Activated CD4-positive, alpha-beta T cell treated with anti-CD3 and anti-CD28 coated beads, Interleukin-2, amount 10 ng/mL, durations not matched to agents 24 days and 14 days (primary cell): ENCODE measurements at regions not wholly inside any gene's neighbourhood (a gene's known extent, or its start where the extent isn't known, plus 50 kb on each side); places are given as distances from the start of the nearest gene placed in this dataset.
"Not testable (repeated sequence)": the region's sequence is repeated elsewhere in the genome, so short reads cannot be mapped to it uniquely, and the experiment has no call there.

Source experiments
- DNase-seq: peaks from one replicate; pipeline ENCODE4 v3.0.0; 2022
- H3K27ac Mint-ChIP-seq: one replicate; pipeline ENCODE4 v1.8.0; 2022; ENCODE audit warnings: mild to moderate bottlenecking, mixed read lengths
- H3K27me3 Mint-ChIP-seq: one replicate; pipeline ENCODE4 v1.8.0; 2022; ENCODE audit warnings: mixed read lengths
- H3K36me3 Mint-ChIP-seq: one replicate; pipeline ENCODE4 v1.8.0; 2022; ENCODE audit warnings: low read depth, mild to moderate bottlenecking, mixed read lengths
- H3K4me1 Mint-ChIP-seq: one replicate; pipeline ENCODE4 v1.8.0; 2021; ENCODE audit warnings: mixed read lengths
- H3K4me3 Mint-ChIP-seq: one replicate; pipeline ENCODE4 v1.8.0; 2022; ENCODE audit warnings: mild to moderate bottlenecking, moderate library complexity, mixed read lengths
- H3K9me3 Mint-ChIP-seq: one replicate; pipeline ENCODE4 v1.8.0; 2021; ENCODE audit warnings: mixed read lengths
- intact Hi-C: fragments of 100-400 bp; cut with micrococcal nuclease; formaldehyde crosslinking; loops from one replicate; pipeline ENCODE4 v1.15.1; 2023

- Mint-ChIP-seq H3K27me3 (no peaks in the 10 kb centered on the region), H3K27ac (no peak overlapping the region), H3K9me3 (no peaks in the 10 kb centered on the region), H3K4me3 (no peak overlapping the region), H3K36me3 (no peaks in the 10 kb centered on the region), H3K4me1 (no peaks in the 10 kb centered on the region)
- intact Hi-C loops = no loop called here
- no peak for DNase-seq
Observed at GRCh38 chr1:118437664-118438063, 252.6 kb upstream of the SPAG17 start.

GRCh38 chr1:118429856-118430255 lies 244.8 kb upstream of the SPAG17 start:
- no peaks in the 10 kb centered on the region for H3K27me3 Mint-ChIP-seq
- H3K9me3 Mint-ChIP-seq = peaks cover 5% of the 10 kb centered on the region
- DNase-seq = no peak
- intact Hi-C loops = no loop called here
- no peaks in the 10 kb centered on the region for H3K36me3 Mint-ChIP-seq
- no peak overlapping the region for H3K27ac Mint-ChIP-seq
- no peak overlapping the region for H3K4me3 Mint-ChIP-seq
- no peaks in the 10 kb centered on the region for H3K4me1 Mint-ChIP-seq

- intact Hi-C loops = no loop called here
- Mint-ChIP-seq H3K4me1 (no peaks in the 10 kb centered on the region), H3K9me3 (no peaks in the 10 kb centered on the region), H3K27me3 (no peaks in the 10 kb centered on the region), H3K36me3 (no peaks in the 10 kb centered on the region), H3K4me3 (no peak overlapping the region), H3K27ac (no peak overlapping the region)
- DNase-seq = no peak
Observed at GRCh38 chr1:118421868-118422350, 236.9 kb upstream of the SPAG17 start.

GRCh38 chr1:118404024-118404423 lies 219.0 kb upstream of the SPAG17 start:
- H3K4me3 Mint-ChIP-seq = no peak overlapping the region
- DNase-seq = no peak
- intact Hi-C loops = no loop called here
- no peaks in the 10 kb centered on the region for H3K36me3 Mint-ChIP-seq
- no peaks in the 10 kb centered on the region for H3K27me3 Mint-ChIP-seq
- H3K4me1 Mint-ChIP-seq = no peaks in the 10 kb centered on the region
- no peak overlapping the region for H3K27ac Mint-ChIP-seq
- H3K9me3 Mint-ChIP-seq = peaks cover 8% of the 10 kb centered on the region

GRCh38 chr1:118397496-118397859 lies 212.4 kb upstream of the SPAG17 start:
- intact Hi-C loops = no loop called here
- Mint-ChIP-seq H3K4me3 (no peak overlapping the region), H3K9me3 (peaks cover 7% of the 10 kb centered on the region), H3K36me3 (no peaks in the 10 kb centered on the region), H3K4me1 (no peaks in the 10 kb centered on the region), H3K27me3 (no peaks in the 10 kb centered on the region), H3K27ac (no peak overlapping the region)
- no peak for DNase-seq

DNA sequence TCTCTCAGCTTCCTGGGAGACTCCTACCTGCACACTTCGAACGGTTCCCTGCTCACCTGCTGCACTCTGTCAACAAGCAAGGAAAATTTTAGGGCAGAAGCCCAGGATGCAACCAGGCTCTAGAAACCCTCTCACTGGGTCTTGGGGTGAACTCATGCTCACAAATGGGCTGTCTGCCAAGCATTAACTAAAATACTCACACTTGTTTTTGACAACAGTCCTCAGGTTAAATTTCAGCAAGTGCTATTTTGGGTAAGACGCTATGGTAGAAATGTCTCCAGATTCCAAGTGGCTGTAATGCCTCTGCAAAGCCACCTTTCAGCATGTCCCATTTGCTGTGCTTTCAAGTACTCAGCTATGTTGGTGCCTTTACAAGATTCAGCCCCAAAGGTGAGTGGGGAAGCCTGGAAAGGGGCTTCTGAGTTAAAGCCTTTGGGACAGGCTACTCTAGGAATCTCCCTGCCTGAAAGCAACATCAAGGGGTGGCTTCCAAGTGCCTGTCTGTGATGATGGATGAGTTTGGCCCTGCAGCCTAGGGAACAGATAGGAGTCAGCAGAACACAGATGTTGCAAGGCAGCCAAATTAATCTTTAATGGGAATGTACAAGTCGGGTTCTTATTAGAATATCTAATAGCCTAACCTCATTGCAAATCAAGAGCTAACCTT lies 211.9 kb upstream of the SPAG17 start:
- Mint-ChIP-seq H3K27me3 (no peaks in the 10 kb centered on the region), H3K9me3 (peaks cover 7% of the 10 kb centered on the region), H3K36me3 (no peaks in the 10 kb centered on the region), H3K27ac (no peak overlapping the region), H3K4me3 (no peak overlapping the region), H3K4me1 (no peaks in the 10 kb centered on the region)
- intact Hi-C loops = no loop called here
- DNase-seq = no peak

- no peaks in the 10 kb centered on the region for H3K27me3 Mint-ChIP-seq
- no peak for DNase-seq
- intact Hi-C loops = no loop called here
- H3K9me3 Mint-ChIP-seq = peaks cover 7% of the 10 kb centered on the region
- no peak overlapping the region for H3K27ac Mint-ChIP-seq
- no peaks in the 10 kb centered on the region for H3K4me1 Mint-ChIP-seq
- H3K4me3 Mint-ChIP-seq = no peak overlapping the region
- H3K36me3 Mint-ChIP-seq = no peaks in the 10 kb centered on the region
Observed at GRCh38 chr1:118396279-118396678, 211.3 kb upstream of the SPAG17 start.

DNA sequence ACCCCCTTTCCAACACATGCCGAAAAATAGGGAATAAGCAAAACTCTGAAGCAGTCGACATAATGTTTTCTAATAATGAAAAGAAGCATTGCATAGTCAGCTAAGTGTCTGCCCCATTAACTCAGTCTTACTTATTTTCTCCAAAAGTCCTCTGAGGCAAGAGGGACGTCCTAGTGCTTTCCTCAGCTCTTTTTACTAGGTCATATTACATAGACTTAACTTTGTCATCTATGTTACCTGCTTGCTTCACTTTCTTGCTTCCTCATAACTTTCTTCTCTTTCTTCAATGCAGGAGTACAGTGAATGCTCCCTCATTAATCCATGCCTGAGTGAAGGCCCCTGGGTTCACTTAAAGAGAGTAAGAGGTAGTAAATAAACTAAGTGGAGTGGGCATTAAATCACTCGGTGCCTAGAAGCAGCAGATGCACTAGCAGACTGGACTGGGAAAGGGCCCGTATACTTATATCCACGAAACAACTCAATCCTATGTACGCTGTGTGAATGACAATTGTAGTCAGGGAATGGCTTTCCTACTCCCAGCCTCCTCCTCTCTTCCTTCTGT lies 210.5 kb upstream of the SPAG17 start:
- Mint-ChIP-seq H3K4me1 (no peaks in the 10 kb centered on the region), H3K4me3 (no peak overlapping the region), H3K36me3 (no peaks in the 10 kb centered on the region), H3K9me3 (peaks cover 7% of the 10 kb centered on the region), H3K27ac (no peak overlapping the region), H3K27me3 (no peaks in the 10 kb centered on the region)
- DNase-seq = no peak
- intact Hi-C loops = no loop called here

- Mint-ChIP-seq H3K4me3 (no peak overlapping the region), H3K27me3 (no peaks in the 10 kb centered on the region), H3K9me3 (no peaks in the 10 kb centered on the region), H3K27ac (no peak overlapping the region), H3K36me3 (no peaks in the 10 kb centered on the region), H3K4me1 (no peaks in the 10 kb centered on the region)
- intact Hi-C loops = no loop called here
- DNase-seq = no peak
Observed at GRCh38 chr1:118390955-118391354, 205.9 kb upstream of the SPAG17 start.

GRCh38 chr1:118388301-118388959 lies 203.4 kb upstream of the SPAG17 start:
- Mint-ChIP-seq H3K27me3 (no peaks in the 10 kb centered on the region), H3K27ac (no peak overlapping the region), H3K36me3 (no peaks in the 10 kb centered on the region), H3K9me3 (no peaks in the 10 kb centered on the region), H3K4me1 (no peaks in the 10 kb centered on the region), H3K4me3 (no peak overlapping the region)
- intact Hi-C loops = no loop called here
- no peak for DNase-seq

GRCh38 chr1:118381197-118381869 lies 196.3 kb upstream of the SPAG17 start:
- no peak overlapping the region for H3K4me3 Mint-ChIP-seq
- intact Hi-C loops = no loop called here

DNA sequence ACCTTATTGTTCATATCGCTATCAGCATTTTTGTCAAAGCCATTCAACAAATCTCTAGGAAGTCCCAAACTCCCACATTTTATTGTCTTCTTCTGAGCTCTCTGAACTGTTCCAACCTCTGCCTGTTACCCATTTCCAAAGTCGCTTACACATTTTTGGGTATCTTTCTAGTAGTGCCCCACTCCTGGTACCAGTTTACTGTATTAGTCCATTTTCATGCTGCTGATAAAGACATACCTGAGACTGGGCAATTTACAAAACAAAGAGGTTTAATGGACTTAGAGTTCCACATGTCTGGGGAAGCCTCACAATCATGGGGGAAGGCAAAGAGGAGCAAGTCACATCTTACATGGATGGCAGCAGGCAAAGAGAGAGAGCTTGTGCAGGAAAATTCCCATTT lies 192.2 kb upstream of the SPAG17 start:
- H3K4me3 Mint-ChIP-seq, intact Hi-C loops, H3K27ac Mint-ChIP-seq, DNase-seq, H3K36me3 Mint-ChIP-seq, H3K4me1 Mint-ChIP-seq, H3K27me3 Mint-ChIP-seq, H3K9me3 Mint-ChIP-seq: not testable (repeated sequence)

More at GRCh38 chr1:118381197-118381869, 196.3 kb upstream of the SPAG17 start:
- H3K27me3 Mint-ChIP-seq = no peaks in the 10 kb centered on the region
- no peaks in the 10 kb centered on the region for H3K36me3 Mint-ChIP-seq
- no peak for DNase-seq
- no peak overlapping the region for H3K27ac Mint-ChIP-seq
- H3K9me3 Mint-ChIP-seq = no peaks in the 10 kb centered on the region
- H3K4me1 Mint-ChIP-seq = no peaks in the 10 kb centered on the region

- DNase-seq = no peak
- Mint-ChIP-seq H3K4me1 (no peaks in the 10 kb centered on the region), H3K4me3 (no peak overlapping the region), H3K27ac (no peak overlapping the region), H3K36me3 (no peaks in the 10 kb centered on the region), H3K9me3 (peaks cover 17% of the 10 kb centered on the region), H3K27me3 (no peaks in the 10 kb centered on the region)
- intact Hi-C loops = no loop called here
Observed at GRCh38 chr1:118371612-118372011, 186.6 kb upstream of the SPAG17 start.

DNA sequence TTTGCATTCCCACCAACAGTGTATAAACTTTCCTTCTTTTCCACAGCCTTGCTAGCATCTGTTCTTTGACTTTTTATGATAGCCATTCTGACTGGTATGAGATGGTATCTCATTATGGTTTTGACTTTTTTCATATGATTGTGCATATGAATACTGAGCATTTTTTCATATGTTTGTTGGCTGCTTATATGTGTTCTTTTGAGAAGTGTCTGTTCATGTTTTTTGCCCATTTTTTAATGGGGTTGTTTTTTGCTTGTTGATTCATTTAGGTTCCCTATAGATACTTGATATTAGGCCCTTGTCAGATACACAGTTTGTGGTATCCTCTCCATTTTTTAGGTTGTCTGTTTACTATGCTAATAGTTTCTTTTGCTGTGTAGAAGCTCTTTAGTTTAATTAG lies 185.8 kb upstream of the SPAG17 start:
- no peak overlapping the region for H3K27ac Mint-ChIP-seq
- H3K27me3 Mint-ChIP-seq = no peaks in the 10 kb centered on the region
- peaks cover 17% of the 10 kb centered on the region for H3K9me3 Mint-ChIP-seq
- no peaks in the 10 kb centered on the region for H3K4me1 Mint-ChIP-seq
- intact Hi-C loops = no loop called here
- no peak overlapping the region for H3K4me3 Mint-ChIP-seq
- DNase-seq = no peak
- no peaks in the 10 kb centered on the region for H3K36me3 Mint-ChIP-seq
